Kidney (tissue), 13 donors: ENCODE measurements at regions not wholly inside any gene's neighbourhood (a gene's known extent, or its start where the extent isn't known, plus 50 kb on each side); places are given as distances from the start of the nearest gene placed in this dataset.

Source experiments
- DNase-seq, 5 donors: peaks; one replicate each; pipeline ENCODE4 v3.0.0-alpha.2; 2013 to 2020
- FAIRE-seq: peaks from 2 replicates; lab custom pipeline; 2012; peaks lifted over from hg19 to GRCh38; lab: Jason Lieb, UNC
- H3K27ac ChIP-seq, 2 donors: one replicate each; pipeline ENCODE4 v1.7.0; 2013; ENCODE audit warnings: low read depth in 2 of 2, low read length in 2 of 2, inconsistent platforms in 1 of 2
- H3K27me3 ChIP-seq: one replicate; pipeline ENCODE4 v1.7.1; 2013; ENCODE audit warnings: low read length, inconsistent platforms; ENCODE audit not compliant: control insufficient read depth, insufficient read depth
- H3K36me3 ChIP-seq, 3 donors: one replicate each; pipeline versions ENCODE4 v1.7.0 to v1.7.1; 2013; ENCODE audit warnings: low read length in 3 of 3, control low read depth in 1 of 3, inconsistent platforms in 1 of 3; ENCODE audit not compliant: insufficient read depth in 3 of 3, control insufficient read depth in 2 of 3
- H3K4me1 ChIP-seq, 3 donors: one replicate each; pipeline versions ENCODE4 v1.7.0 to v1.7.1; 2013; ENCODE audit warnings: low read length in 3 of 3, inconsistent platforms in 1 of 3, low read depth in 1 of 3; ENCODE audit not compliant: control insufficient read depth in 2 of 3, insufficient read depth in 2 of 3
- H3K4me3 ChIP-seq, 3 donors: one replicate each; pipeline versions ENCODE4 v1.7.0 to v1.8.1; 2013; ENCODE audit warnings: low read length in 3 of 3, control low read depth in 1 of 3, inconsistent platforms in 1 of 3
- H3K9ac ChIP-seq, 3 donors: one replicate each; pipeline versions ENCODE4 v1.7.0 to v1.7.1; 2013; ENCODE audit warnings: low read length in 3 of 3, control low read depth in 1 of 3, inconsistent platforms in 1 of 3
- H3K9me3 ChIP-seq, 3 donors: one replicate each; pipeline versions ENCODE4 v1.7.0 to v1.7.1; 2013; ENCODE audit warnings: low read length in 3 of 3, control low read depth in 1 of 3, inconsistent platforms in 1 of 3; ENCODE audit not compliant: control insufficient read depth in 2 of 3, insufficient read depth in 1 of 3
- intact Hi-C: fragments of 100-400 bp; cut with DNase I; formaldehyde crosslinking; loops from one replicate; pipeline ENCODE4 v1.11.1; 2022
- TF ChIP-seq, protein P1 (sequence below): IDR thresholded peaks from 3 replicates; pipeline ENCODE4 v1.5.1; 2012; ENCODE audit warnings: mild to moderate bottlenecking, moderate library complexity, borderline replicate concordance; ENCODE audit not compliant: insufficient read depth; ENCODE audit errors: extremely low read depth
- donor health status: control.
- donor health status: control.
- donor health status: control.
- donor health status: control.
- donor health status: control.
- donor health status: DM: yes; HTN: yes; CAD: no.
- donor health status: Normal renal cell carcinoma (clear cell type).

DNA sequence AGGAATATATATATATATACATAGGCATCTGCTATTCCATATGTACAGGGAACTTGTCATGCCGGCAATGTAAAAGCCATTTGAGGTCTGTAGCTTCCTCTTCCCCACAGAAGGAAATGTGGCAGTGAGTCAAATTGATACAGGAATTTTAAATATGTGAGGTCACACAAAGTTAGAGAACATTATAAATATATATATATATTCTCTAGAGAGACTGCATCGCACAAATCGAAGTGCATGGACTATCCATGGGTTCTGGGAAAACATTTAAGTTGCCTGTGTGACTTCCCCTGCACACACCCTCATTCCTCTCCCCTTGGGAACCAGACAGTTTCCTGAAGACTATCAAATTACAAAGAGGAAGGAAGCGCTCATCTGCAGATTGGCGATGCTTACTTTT lies 100.9 kb upstream of the CCDC91 start:
- no peaks in the 10 kb centered on the region for H3K4me1 ChIP-seq
- H3K27me3 ChIP-seq, result no peaks in the 10 kb centered on the region
- H3K27ac ChIP-seq, result no peak overlapping the region
- H3K36me3 ChIP-seq, result no peaks in the 10 kb centered on the region
- TF ChIP-seq, protein P1, sequence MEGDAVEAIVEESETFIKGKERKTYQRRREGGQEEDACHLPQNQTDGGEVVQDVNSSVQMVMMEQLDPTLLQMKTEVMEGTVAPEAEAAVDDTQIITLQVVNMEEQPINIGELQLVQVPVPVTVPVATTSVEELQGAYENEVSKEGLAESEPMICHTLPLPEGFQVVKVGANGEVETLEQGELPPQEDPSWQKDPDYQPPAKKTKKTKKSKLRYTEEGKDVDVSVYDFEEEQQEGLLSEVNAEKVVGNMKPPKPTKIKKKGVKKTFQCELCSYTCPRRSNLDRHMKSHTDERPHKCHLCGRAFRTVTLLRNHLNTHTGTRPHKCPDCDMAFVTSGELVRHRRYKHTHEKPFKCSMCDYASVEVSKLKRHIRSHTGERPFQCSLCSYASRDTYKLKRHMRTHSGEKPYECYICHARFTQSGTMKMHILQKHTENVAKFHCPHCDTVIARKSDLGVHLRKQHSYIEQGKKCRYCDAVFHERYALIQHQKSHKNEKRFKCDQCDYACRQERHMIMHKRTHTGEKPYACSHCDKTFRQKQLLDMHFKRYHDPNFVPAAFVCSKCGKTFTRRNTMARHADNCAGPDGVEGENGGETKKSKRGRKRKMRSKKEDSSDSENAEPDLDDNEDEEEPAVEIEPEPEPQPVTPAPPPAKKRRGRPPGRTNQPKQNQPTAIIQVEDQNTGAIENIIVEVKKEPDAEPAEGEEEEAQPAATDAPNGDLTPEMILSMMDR, result no peak
- DNase-seq (peak in 2 of 5 donors; percentile 31 to 55), FAIRE-seq (no peak)
- intact Hi-C loops, result no loop called here
- no peak overlapping the region for H3K9ac ChIP-seq
- H3K4me3 ChIP-seq, result no peak overlapping the region
- no peaks in the 10 kb centered on the region for H3K9me3 ChIP-seq

DNA sequence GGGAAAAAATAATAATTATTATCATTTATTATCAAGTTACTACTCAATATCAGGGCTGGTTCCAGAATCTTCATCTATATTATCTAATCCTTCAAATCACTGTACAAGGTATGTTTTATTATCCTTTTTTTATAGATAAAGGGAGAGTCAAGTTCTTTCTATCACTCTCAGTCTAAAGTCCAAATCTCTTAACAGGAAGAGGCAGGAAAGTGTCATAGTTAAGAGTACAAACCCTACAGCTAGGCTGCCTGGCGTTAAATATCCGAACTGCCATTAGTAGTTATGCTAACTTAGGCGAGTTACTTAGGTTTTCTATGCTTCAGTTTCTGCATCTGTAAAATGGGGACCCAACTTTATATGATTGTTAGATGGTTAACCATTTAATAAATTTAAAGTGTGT lies 99.4 kb upstream of the CCDC91 start:
- Histone ChIP-seq H3K4me1 (no peaks in the 10 kb centered on the region), H3K27me3 (no peaks in the 10 kb centered on the region), H3K9me3 (no peaks in the 10 kb centered on the region), H3K36me3 (no peaks in the 10 kb centered on the region), H3K4me3 (no peak overlapping the region), H3K27ac (no peak overlapping the region), H3K9ac (no peak overlapping the region)
- TF ChIP-seq, protein P1, result no peak
- no peak for DNase-seq
- intact Hi-C loops, result no loop called here
- no peak for FAIRE-seq

DNA sequence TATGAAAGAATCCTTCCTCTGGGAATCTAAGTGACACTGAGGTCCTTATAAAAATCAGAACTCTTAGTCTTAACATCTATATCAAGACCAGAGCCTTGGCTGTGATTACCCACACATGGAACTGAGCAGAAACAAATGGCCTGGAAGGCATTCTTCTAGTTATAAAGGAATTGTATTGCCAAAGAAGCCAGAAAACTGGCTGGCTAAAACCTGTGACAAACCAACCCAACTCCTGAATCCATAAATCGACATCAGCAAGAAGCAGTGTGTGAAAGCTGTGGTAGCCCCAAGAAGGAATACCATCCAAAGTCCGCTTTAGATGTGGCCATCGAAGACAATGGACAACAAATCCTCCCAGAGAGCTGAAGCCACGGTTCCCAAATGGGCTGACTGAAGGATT lies 97.9 kb upstream of the CCDC91 start:
- Histone ChIP-seq H3K4me1 (no peaks in the 10 kb centered on the region), H3K9me3 (no peaks in the 10 kb centered on the region), H3K27ac (no peak overlapping the region), H3K27me3 (no peaks in the 10 kb centered on the region), H3K36me3 (no peaks in the 10 kb centered on the region), H3K4me3 (no peak overlapping the region), H3K9ac (no peak overlapping the region)
- FAIRE-seq (no peak), DNase-seq (no peak)
- intact Hi-C loops, result no loop called here
- TF ChIP-seq, protein P1, result no peak

DNA sequence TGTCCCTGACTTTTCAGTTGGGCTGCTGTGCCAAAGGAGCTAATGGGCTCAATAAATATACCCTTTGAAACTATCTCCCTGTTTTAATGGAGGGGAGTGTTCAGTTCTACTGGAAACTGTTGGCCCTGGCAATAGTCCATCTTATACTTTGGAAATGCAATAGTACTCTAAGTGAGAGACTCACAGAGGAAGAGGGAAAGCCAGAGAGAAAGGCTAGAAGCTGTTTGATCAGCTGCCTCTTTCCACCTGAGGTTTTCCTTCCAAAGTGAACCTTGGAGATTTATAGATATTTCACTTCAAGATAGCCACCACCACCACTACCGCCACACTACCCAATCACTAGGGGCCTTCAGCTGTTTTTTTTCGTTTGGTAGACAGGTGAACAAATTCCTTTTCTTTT lies 93.6 kb upstream of the CCDC91 start:
- no peaks in the 10 kb centered on the region for H3K4me1 ChIP-seq
- no peak overlapping the region for H3K27ac ChIP-seq
- TF ChIP-seq, protein P1, result no peak
- DNase-seq, result no peak
- H3K36me3 ChIP-seq, result no peaks in the 10 kb centered on the region
- intact Hi-C loops, result no loop called here
- no peak overlapping the region for H3K9ac ChIP-seq
- H3K4me3 ChIP-seq, result no peak overlapping the region
- no peak for FAIRE-seq
- H3K27me3 ChIP-seq, result no peaks in the 10 kb centered on the region
- no peaks in the 10 kb centered on the region for H3K9me3 ChIP-seq
